Spleen (tissue), 11 donors: ENCODE measurements at regions not wholly inside any gene's neighbourhood (a gene's known extent, or its start where the extent isn't known, plus 50 kb on each side); places are given as distances from the start of the nearest gene placed in this dataset.

Source experiments
- DNase-seq: peaks from one replicate; pipeline ENCODE4 v3.0.0-alpha.2; 2020
- H3K27ac ChIP-seq, 8 donors: fragments of 200-600 bp; sonication (generic) in 7 of 8; 1 replicate in 4 of 8; 2 replicates in 4 of 8; pipeline versions ENCODE4 v1.5.0 to v1.8.0; 2016 to 2021; ENCODE audit warnings: inconsistent platforms in 4 of 8, mild to moderate bottlenecking in 4 of 8, moderate library complexity in 1 of 8
- H3K27me3 ChIP-seq, 7 donors: fragments of 200-600 bp; sonication (generic) in 6 of 7; replicated peaks in 1 of 7; 1 replicate in 4 of 7; 2 replicates in 3 of 7; pipeline versions ENCODE4 v1.5.0 to v1.8.0; 2016 to 2021; ENCODE audit warnings: inconsistent platforms in 3 of 7, mild to moderate bottlenecking in 1 of 7
- H3K36me3 ChIP-seq, 6 donors: fragments of 200-600 bp; sonication (generic) in 5 of 6; 1 replicate in 4 of 6; 2 replicates in 2 of 6; pipeline versions ENCODE4 v1.5.0 to v1.8.0; 2016 to 2021; ENCODE audit warnings: inconsistent platforms in 2 of 6
- H3K4me1 ChIP-seq, 6 donors: fragments of 200-600 bp; sonication (generic) in 5 of 6; 1 replicate in 3 of 6; 2 replicates in 3 of 6; pipeline versions ENCODE4 v1.5.0 to v1.8.0; 2016 to 2021; ENCODE audit warnings: inconsistent platforms in 3 of 6
- H3K4me3 ChIP-seq, 8 donors: fragments of 200-600 bp; sonication (generic) in 7 of 8; 1 replicate in 4 of 8; 2 replicates in 4 of 8; pipeline versions ENCODE4 v1.5.0 to v1.8.0; 2016 to 2021; ENCODE audit warnings: inconsistent platforms in 4 of 8, mild to moderate bottlenecking in 4 of 8, moderate library complexity in 2 of 8
- H3K9me3 ChIP-seq, 8 donors: fragments of 200-600 bp; sonication (generic) in 7 of 8; 1 replicate in 4 of 8; 2 replicates in 4 of 8; pipeline versions ENCODE4 v1.5.0 to v1.8.0; 2016 to 2021; ENCODE audit warnings: inconsistent platforms in 4 of 8
- CTCF ChIP-seq, 11 experiments: fragments of 200-600 bp in 7 of 11; fragments of 450-650 bp in 4 of 11; sonication (generic) in 4 of 11; IDR thresholded peaks in 8 of 11; conservative IDR thresholded peaks in 3 of 11; 1 replicate in 7 of 11; 2 replicates in 4 of 11; pipeline versions ENCODE4 v1.4.0 to v1.8.0; 2016 to 2021; ENCODE audit warnings: antibody characterized with exemption in 11 of 11, inconsistent platforms in 4 of 11, mild to moderate bottlenecking in 1 of 11
- POLR2A ChIP-seq, 3 donors: fragments of 450-650 bp; IDR thresholded peaks; one replicate each; pipeline ENCODE4 v1.5.1; 2017; ENCODE audit warnings: antibody characterized with exemption in 3 of 3, mild to moderate bottlenecking in 1 of 3
- POLR2AphosphoS5 ChIP-seq, 3 donors: sonication (generic); formaldehyde crosslinking; IDR thresholded peaks; one replicate each; pipeline ENCODE4 v1.5.1; 2017; ENCODE audit warnings: antibody characterized with exemption in 3 of 3
- WGBS, 5 donors: extraction: QIAGEN DNeasy Blood & Tissue Kit in 3 of 5; methylation state at CpG; one replicate each; pipeline versions ENCODE4 v1.1.5 to v1.1.7; 2013 to 2018; 5-methylcytosine and 5-hydroxymethylcytosine counted together
- intact Hi-C: fragments of 100-400 bp; cut with DNase I; formaldehyde crosslinking; loops from one replicate; pipeline ENCODE4 v1.15.0; 2023; ENCODE audit warnings: low total_unique reads
- donor health status: healthy with polysubstance abuse.
- donor health status: DM: no; HTN: no; CAD: no; lungs with moderate emphysema.
- donor health status: DM: no; HTN: no; CAD: no.
- donor health status: Bipolar disorder and iron deficiency.
- donor health status: healthy.
- donor health status: DM: no; HTN: no; CAD: no.
- donor health status: DM: yes; HTN: yes; CAD: no.

- TF ChIP-seq POLR2A (IDR thresholded peaks at IDR 0.05) (no peak), CTCF (IDR thresholded peaks at IDR 0.05 in 8 of 11, conservative IDR thresholded peaks at IDR 0.05 in 3 of 11) (no peak), POLR2AphosphoS5 (IDR thresholded peaks at IDR 0.05) (no peak)
- 0 to 16% (median 13%) methylated on average over 1 of the region's 1 CpG for WGBS, 5 donors
Measured at GRCh38 chr1:70892930-70893329, 154.7 kb downstream of the PTGER3 start.

GRCh38 chr1:70893381-70893780 lies 154.2 kb downstream of the PTGER3 start:
- no peak for DNase-seq
- H3K4me3 ChIP-seq: no peak overlapping the region
- no peak for TF ChIP-seq POLR2AphosphoS5 (IDR thresholded peaks at IDR 0.05)
- TF ChIP-seq CTCF (IDR thresholded peaks at IDR 0.05 in 8 of 11, conservative IDR thresholded peaks at IDR 0.05 in 3 of 11): no peak
- no peak for TF ChIP-seq POLR2A (IDR thresholded peaks at IDR 0.05)
- no peak overlapping the region for H3K27ac ChIP-seq
- WGBS, 5 donors: 64 to 84% (median 77%) methylated on average over 3 of the region's 3 CpGs
- H3K36me3 ChIP-seq: no peaks in the 10 kb centered on the region
- H3K9me3 ChIP-seq: no peaks in the 10 kb centered on the region
- intact Hi-C loops: no loop called here
- peaks cover 0 to 3% (median 0%) of the 10 kb centered on the region in 7 donors for H3K27me3 ChIP-seq
- H3K4me1 ChIP-seq: no peaks in the 10 kb centered on the region

More at GRCh38 chr1:70892930-70893329, 154.7 kb downstream of the PTGER3 start:
- Histone ChIP-seq H3K4me3 (no peak overlapping the region), H3K4me1 (no peaks in the 10 kb centered on the region), H3K27ac (no peak overlapping the region), H3K27me3 (peaks cover 0 to 3% (median 0%) of the 10 kb centered on the region in 7 donors), H3K9me3 (no peaks in the 10 kb centered on the region), H3K36me3 (no peaks in the 10 kb centered on the region)
- intact Hi-C loops: no loop called here
- DNase-seq: no peak

- Histone ChIP-seq H3K9me3 (no peaks in the 10 kb centered on the region), H3K27me3 (no peaks in the 10 kb centered on the region), H3K36me3 (no peaks in the 10 kb centered on the region), H3K27ac (no peak overlapping the region), H3K4me3 (no peak overlapping the region), H3K4me1 (no peaks in the 10 kb centered on the region)
- TF ChIP-seq POLR2A (IDR thresholded peaks at IDR 0.05) (no peak), POLR2AphosphoS5 (IDR thresholded peaks at IDR 0.05) (no peak), CTCF (IDR thresholded peaks at IDR 0.05 in 8 of 11, conservative IDR thresholded peaks at IDR 0.05 in 3 of 11) (no peak)
- no peak for DNase-seq
- intact Hi-C loops: no loop called here
Measured at GRCh38 chr1:70895531-70895930, 152.1 kb downstream of the PTGER3 start.

- no peaks in the 10 kb centered on the region for H3K9me3 ChIP-seq
- no peaks in the 10 kb centered on the region for H3K4me1 ChIP-seq
- intact Hi-C loops: no loop called here
- WGBS, 5 donors: 48 to 90% (median 61%) methylated on average over 1 of the region's 1 CpG
- no peak overlapping the region for H3K27ac ChIP-seq
- no peaks in the 10 kb centered on the region for H3K36me3 ChIP-seq
- H3K27me3 ChIP-seq: no peaks in the 10 kb centered on the region
- H3K4me3 ChIP-seq: no peak overlapping the region
- TF ChIP-seq CTCF (IDR thresholded peaks at IDR 0.05 in 8 of 11, conservative IDR thresholded peaks at IDR 0.05 in 3 of 11) (no peak), POLR2AphosphoS5 (IDR thresholded peaks at IDR 0.05) (no peak), POLR2A (IDR thresholded peaks at IDR 0.05) (no peak)
- DNase-seq: no peak
Measured at GRCh38 chr1:70896224-70896623, 151.4 kb downstream of the PTGER3 start.
